ENCODE measurements at regions not wholly inside any gene's neighbourhood (a gene's known extent, or its start where the extent isn't known, plus 50 kb on each side); places are given as distances from the start of the nearest gene placed in this dataset.

GRCh38 chr13:64910096-64910495 is 2320.0 kb downstream of the PCDH9 start:
- no peak for TF ChIP-seq POLR2A (IDR thresholded peaks at IDR 0.05; ENCODE audit: low read length)
- no peak for TF ChIP-seq GATA1 (IDR thresholded peaks at IDR 0.05; ENCODE audit: low read depth, low read length)
